Type B pancreatic cell (in vitro differentiated cells): ENCODE measurements at regions not wholly inside any gene's neighbourhood (a gene's known extent, or its start where the extent isn't known, plus 50 kb on each side); places are given as distances from the start of the nearest gene placed in this dataset.
A peak's percentile ranks its signal among the peaks of the same experiment; 100 is the strongest.
"Not testable (repeated sequence)": the region's sequence is repeated elsewhere in the genome, so short reads cannot be mapped to it uniquely, and the experiment has no call there.

ENCODE experiments used
- DNase-seq: peaks from one replicate; pipeline ENCODE4 v3.0.0; 2021; ENCODE audit warnings: mixed read lengths; ENCODE audit not compliant: unreplicated experiment; ENCODE audit errors: extremely low spot score
- H3K27ac Mint-ChIP-seq: 2 replicates; pipeline ENCODE4 v1.8.0; 2021; ENCODE audit warnings: mild to moderate bottlenecking, mixed read lengths
- H3K27me3 Mint-ChIP-seq: 2 replicates; pipeline ENCODE4 v1.8.0; 2021; ENCODE audit warnings: mixed read lengths
- H3K36me3 Mint-ChIP-seq: 2 replicates; pipeline ENCODE4 v1.8.0; 2021; ENCODE audit warnings: mixed read lengths
- H3K4me1 Mint-ChIP-seq: one replicate; pipeline ENCODE4 v1.8.0; 2021; ENCODE audit warnings: mixed read lengths; ENCODE audit not compliant: unreplicated experiment
- H3K4me3 Mint-ChIP-seq: 2 replicates; pipeline ENCODE4 v1.8.0; 2021; ENCODE audit warnings: mild to moderate bottlenecking, mixed read lengths
- H3K9me3 Mint-ChIP-seq: 2 replicates; pipeline ENCODE4 v1.8.0; 2021; ENCODE audit warnings: mixed read lengths
- TF ChIP-seq, protein P1 (sequence below): fragments of 200-600 bp; sonication (generic); conservative IDR thresholded peaks from 2 replicates; pipeline ENCODE4 v1.5.0; 2021; ENCODE audit warnings: antibody characterized with exemption, mild to moderate bottlenecking

GRCh38 chr3:8164145-8164544 lies 337.5 kb upstream of the LMCD1 start:
- no peaks in the 10 kb centered on the region for H3K4me1 Mint-ChIP-seq
- H3K9me3 Mint-ChIP-seq = no peaks in the 10 kb centered on the region
- H3K27ac Mint-ChIP-seq = no peak overlapping the region
- H3K4me3 Mint-ChIP-seq = no peak overlapping the region
- TF ChIP-seq, protein P1, sequence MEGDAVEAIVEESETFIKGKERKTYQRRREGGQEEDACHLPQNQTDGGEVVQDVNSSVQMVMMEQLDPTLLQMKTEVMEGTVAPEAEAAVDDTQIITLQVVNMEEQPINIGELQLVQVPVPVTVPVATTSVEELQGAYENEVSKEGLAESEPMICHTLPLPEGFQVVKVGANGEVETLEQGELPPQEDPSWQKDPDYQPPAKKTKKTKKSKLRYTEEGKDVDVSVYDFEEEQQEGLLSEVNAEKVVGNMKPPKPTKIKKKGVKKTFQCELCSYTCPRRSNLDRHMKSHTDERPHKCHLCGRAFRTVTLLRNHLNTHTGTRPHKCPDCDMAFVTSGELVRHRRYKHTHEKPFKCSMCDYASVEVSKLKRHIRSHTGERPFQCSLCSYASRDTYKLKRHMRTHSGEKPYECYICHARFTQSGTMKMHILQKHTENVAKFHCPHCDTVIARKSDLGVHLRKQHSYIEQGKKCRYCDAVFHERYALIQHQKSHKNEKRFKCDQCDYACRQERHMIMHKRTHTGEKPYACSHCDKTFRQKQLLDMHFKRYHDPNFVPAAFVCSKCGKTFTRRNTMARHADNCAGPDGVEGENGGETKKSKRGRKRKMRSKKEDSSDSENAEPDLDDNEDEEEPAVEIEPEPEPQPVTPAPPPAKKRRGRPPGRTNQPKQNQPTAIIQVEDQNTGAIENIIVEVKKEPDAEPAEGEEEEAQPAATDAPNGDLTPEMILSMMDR = no peak
- DNase-seq = no peak
- no peaks in the 10 kb centered on the region for H3K36me3 Mint-ChIP-seq
- no peaks in the 10 kb centered on the region for H3K27me3 Mint-ChIP-seq

GRCh38 chr3:8166014-8166413 lies 335.6 kb upstream of the LMCD1 start:
- Mint-ChIP-seq H3K9me3 (no peaks in the 10 kb centered on the region), H3K4me1 (no peaks in the 10 kb centered on the region), H3K4me3 (no peak overlapping the region), H3K27me3 (peaks cover 2% of the 10 kb centered on the region), H3K27ac (no peak overlapping the region), H3K36me3 (no peaks in the 10 kb centered on the region)
- TF ChIP-seq, protein P1 = no peak
- DNase-seq = no peak

- Mint-ChIP-seq H3K9me3 (no peaks in the 10 kb centered on the region), H3K27ac (no peak overlapping the region), H3K36me3 (no peaks in the 10 kb centered on the region), H3K4me1 (peaks cover 4% of the 10 kb centered on the region), H3K27me3 (peaks cover 28% of the 10 kb centered on the region), H3K4me3 (no peak overlapping the region)
- TF ChIP-seq, protein P1 = no peak
- DNase-seq = no peak
Measured at GRCh38 chr3:8170971-8171508, 330.6 kb upstream of the LMCD1 start.

DNA sequence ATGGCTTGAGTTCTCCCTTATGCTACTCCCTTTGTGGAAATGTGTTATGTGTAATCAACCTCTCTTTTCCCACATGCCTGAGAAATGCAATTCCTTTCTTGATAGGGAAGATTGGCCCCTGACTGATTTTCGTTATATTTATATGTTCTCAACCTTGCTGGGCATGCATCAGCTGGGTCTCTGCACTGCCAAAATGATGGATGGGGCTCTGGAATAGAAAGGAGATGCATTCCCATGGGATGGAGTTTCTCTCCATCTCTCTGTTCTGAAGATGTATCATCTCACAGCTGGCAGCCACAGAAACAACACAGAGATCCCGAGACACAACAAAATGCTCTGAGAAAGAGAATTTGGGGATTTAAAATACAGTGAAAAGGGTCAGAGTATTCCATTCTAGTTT lies 327.7 kb upstream of the LMCD1 start:
- H3K9me3 Mint-ChIP-seq = no peaks in the 10 kb centered on the region
- TF ChIP-seq, protein P1 = no peak

DNA sequence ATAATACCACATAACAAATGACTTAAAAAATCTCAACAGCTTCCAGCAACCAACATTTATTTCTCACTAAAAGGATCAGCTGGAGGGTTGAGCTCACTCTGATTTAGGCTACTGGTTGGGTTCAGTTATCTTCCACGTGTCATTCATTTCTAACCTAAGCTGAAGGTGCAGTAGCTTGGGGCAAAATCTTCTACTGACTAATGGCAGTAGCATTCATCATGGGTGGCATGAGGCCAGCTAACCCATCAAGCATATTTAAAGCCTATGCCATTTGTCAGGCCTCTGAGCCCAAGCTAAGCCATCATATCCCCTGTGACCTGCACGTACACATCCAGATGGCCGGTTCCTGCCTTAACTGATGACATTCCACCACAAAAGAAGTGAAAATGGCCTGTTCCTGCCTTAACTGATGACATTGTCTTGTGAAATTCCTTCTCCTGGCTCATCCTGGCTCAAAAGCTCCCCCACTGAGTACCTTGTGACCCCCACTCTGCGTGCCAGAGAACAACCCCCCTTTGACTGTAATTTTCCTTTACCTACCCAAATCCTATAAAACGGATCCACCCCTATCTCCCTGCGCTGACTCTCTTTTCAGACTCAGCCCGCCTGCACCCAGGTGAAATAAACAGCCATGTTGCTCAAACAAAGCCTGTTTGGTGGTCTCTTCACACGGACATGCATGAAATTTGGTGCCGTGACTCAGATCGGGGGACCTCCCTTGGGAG lies 324.7 kb upstream of the LMCD1 start:
- not testable (repeated sequence) for H3K36me3 Mint-ChIP-seq, H3K9me3 Mint-ChIP-seq, H3K4me1 Mint-ChIP-seq, H3K4me3 Mint-ChIP-seq, DNase-seq
- H3K27ac Mint-ChIP-seq = peak overlapping the region; percentile 18
- peaks cover 65% of the 10 kb centered on the region for H3K27me3 Mint-ChIP-seq

More for the DNA sequence above, 327.7 kb upstream of the LMCD1 start:
- Mint-ChIP-seq H3K4me3 (no peak overlapping the region), H3K27ac (no peak overlapping the region), H3K27me3 (peaks cover 47% of the 10 kb centered on the region), H3K4me1 (peaks cover 4% of the 10 kb centered on the region), H3K36me3 (no peaks in the 10 kb centered on the region)
- no peak for DNase-seq

- not testable (repeated sequence) for H3K36me3 Mint-ChIP-seq, H3K4me3 Mint-ChIP-seq, H3K4me1 Mint-ChIP-seq, H3K9me3 Mint-ChIP-seq, H3K27ac Mint-ChIP-seq, DNase-seq
- H3K27me3 Mint-ChIP-seq = peaks cover 62% of the 10 kb centered on the region
Measured at GRCh38 chr3:8178516-8178915, 323.1 kb upstream of the LMCD1 start.
